ENCODE measurements at regions not wholly inside any gene's neighbourhood (a gene's known extent, or its start where the extent isn't known, plus 50 kb on each side); places are given as distances from the start of the nearest gene placed in this dataset.

GRCh38 chr4:129350834-129351721 is 255.1 kb downstream of the C4orf33 start:
- DNase-seq (ENCODE audit: low spot score), result no peak

GRCh38 chr4:129352480-129352879 is 256.5 kb downstream of the C4orf33 start:
- DNase-seq (ENCODE audit: low spot score), result no peak

DNA sequence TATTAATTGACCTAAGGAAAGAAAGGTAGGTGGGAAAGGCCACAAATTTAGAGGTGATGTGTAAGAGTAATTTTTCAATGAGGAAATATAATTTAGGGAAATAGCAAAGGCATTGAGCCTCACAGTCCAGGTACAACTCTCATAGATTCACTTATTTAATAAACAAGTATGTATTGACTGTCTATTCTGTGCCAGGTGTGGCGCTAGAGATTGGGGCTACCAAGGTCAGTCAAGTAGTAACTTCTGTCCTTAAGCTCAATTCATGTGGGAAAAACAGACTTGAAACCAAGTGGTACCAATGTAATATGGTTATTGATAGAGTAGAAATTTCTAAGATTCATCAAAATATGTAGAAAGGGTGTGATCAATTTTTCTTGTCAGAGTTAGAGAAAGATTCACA is 257.5 kb downstream of the C4orf33 start:
- no peak for DNase-seq (ENCODE audit: low spot score)

GRCh38 chr4:129355031-129355430 is 259.1 kb downstream of the C4orf33 start:
- no peak for DNase-seq (ENCODE audit: low spot score)

GRCh38 chr4:129355516-129355915 is 259.6 kb downstream of the C4orf33 start:
- DNase-seq (ENCODE audit: low spot score), result peak; percentile 37

- peak; percentile 77 for DNase-seq (ENCODE audit: low spot score)
These were observed 262.6 kb downstream of the C4orf33 start for GRCh38 chr4:129358571-129358970.

DNA sequence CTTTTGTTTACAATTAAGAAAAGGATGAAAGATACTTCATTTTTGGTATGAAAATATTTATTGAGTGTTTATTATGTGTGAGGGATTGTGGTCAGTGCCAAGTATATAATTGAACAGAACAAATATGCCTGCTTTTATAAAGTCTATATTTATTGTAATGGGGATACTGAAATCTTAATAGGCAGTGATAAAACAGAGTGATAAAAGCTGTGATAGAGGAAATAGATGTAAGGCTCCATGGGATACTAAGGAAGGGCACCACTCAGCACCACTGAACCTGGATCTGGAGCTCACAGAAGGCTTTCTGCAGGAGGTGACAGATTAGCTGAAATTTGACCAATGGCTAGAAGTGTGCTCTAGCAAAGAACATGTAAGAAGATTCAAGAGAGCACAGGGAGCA is 263.5 kb downstream of the C4orf33 start:
- no peak for DNase-seq (ENCODE audit: low spot score)

- DNase-seq (ENCODE audit: low spot score), result peak; percentile 68
These were observed 266.8 kb downstream of the C4orf33 start for GRCh38 chr4:129362691-129363274.

GRCh38 chr4:129364747-129365452 is 268.9 kb downstream of the C4orf33 start:
- DNase-seq (ENCODE audit: low spot score), result no peak

DNA sequence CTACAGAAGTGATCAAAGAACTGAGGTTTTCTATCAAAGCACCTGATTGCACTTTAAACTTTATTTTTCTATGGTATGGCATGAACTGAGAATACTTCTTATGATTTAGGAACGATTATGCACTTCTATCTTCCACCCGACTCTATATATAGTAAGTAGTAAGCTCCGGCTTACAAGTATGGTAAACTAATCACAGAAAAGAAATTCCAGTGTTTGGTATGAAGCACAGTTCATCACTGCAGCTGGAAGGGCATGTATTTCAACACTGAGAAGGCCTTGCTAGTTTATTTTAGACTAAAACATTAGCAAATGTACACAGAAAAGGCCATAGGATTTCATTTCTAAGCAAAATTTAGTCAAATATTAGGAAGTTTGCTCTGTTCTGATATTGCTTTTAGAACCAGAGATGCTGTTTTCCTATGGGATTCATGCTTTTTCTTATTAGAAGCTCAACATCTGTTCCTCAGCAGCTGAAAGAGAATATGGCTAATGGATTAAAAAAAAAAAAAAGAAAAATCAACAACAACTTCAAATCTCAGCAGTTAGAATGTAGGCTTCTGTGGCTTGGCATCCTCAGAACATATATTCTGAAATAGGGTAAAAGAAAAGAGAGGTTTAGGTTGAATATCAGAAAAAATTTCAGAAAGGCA is 273.5 kb downstream of the C4orf33 start:
- DNase-seq (ENCODE audit: low spot score), result no peak

- no peak for DNase-seq (ENCODE audit: low spot score)
These were observed 275.1 kb downstream of the C4orf33 start for GRCh38 chr4:129371065-129371464.

GRCh38 chr4:129371926-129372325 is 276.0 kb downstream of the C4orf33 start:
- no peak for DNase-seq (ENCODE audit: low spot score)

DNA sequence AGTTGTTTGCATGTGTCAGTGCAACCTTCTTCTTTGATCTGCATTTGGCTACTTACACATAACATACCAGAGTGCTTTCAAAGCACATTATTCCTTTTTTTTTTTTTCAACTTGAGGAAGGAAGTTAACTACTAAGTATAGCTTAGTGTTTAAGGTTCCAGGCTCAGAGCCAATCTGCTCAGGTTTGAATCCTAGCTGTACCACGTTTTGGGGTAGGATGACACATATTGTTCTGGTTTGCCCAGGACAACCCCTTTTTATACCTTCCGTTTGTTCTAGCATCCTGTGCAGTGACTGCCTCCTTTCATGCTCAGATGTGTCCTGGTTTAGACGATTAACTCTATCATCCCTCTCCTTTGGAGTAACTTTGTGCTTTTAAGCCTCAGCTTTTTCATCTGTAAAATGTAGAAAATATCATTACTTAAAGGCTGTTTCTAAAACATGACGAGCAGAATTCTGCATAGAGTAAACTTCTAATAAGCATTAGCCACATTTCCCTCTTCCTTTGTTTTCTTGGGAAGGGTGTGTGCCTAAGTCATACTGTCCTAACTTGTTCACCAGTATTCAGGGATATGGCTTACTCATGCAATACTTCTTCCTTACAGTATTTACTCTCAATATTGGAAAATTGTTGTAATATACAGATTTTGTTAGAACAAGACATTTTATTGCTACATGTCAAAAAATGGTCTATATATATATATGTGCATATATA is 281.3 kb downstream of the C4orf33 start:
- DNase-seq (ENCODE audit: low spot score), result no peak

DNA sequence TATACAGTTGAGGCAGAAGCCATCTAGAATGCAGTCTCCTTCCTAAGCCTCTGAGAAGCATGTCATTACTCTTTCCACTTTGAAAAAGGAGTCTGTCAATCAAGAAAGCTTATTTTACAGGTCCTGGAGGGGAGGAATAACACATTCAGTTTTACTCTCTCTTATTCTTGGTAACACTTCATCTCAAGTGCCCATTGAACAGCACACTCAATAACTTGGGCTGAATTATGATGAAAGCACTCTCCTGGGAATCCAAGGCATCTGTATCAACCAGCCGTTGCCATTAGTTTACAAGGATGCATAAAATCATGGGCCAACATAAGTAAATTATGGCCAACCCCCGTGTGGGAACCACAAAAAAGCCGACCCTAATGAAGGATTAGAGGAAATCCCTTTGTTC is 282.4 kb downstream of the C4orf33 start:
- DNase-seq (ENCODE audit: low spot score), result no peak

GRCh38 chr4:129379429-129379828 is 283.5 kb downstream of the C4orf33 start:
- no peak for DNase-seq (ENCODE audit: low spot score)

DNA sequence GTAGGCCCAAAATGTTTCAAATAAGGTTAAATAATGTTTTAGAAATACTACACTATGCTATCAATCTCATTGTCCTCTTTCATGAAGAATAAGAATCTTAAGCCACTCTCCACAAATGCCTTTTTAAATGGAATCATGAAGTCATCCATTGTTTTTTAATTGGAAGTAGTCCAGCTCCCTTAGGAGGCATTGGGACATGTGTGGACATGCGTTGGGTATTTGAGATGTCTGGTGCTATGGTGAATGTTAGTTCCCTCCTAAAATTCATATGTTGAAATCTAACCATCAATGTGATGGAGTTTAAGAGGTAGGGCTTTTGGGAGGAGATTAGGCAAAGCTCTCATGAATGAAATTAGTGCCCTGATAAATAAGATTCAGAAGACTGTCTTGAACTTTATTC is 289.0 kb downstream of the C4orf33 start:
- no peak for DNase-seq (ENCODE audit: low spot score)

DNA sequence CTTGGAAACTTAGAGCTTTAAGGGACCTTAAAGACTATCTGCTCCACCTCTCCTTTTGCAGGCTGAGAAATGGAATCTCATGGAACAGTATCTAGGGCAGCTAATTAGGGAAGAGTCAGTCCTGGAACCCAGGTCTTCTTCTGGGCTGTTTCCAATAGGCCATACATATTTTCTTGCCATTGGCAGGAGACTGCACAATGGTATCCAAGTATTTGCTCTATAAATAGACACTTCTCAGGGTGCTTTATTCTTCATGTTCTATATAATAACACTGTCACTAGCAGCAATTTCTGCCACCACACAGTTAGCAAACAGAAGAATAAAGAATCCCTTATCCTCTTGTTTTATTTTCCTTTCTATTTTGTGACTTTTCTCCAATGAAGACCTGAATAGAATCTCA is 291.7 kb downstream of the C4orf33 start:
- DNase-seq (ENCODE audit: low spot score), result no peak

DNA sequence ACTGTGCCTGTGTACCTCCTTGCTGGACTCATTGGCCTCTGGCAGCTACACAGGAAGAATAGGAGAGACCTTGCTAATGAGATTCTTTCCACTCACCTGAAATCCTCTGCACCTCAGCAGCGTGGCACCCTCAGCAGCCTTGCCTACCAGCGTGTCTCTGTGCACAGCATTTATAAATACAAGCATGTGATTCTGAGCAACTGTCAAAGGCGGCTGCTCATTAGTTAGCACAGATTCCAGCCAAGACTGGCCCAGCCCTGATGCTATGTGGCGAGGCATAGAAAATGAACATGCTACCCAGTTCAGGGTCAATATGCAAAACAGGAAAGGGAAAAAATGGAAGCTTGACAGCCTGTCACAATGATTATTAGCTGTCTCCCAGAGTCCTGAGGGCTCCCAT is 298.0 kb downstream of the C4orf33 start:
- DNase-seq (ENCODE audit: low spot score), result no peak

GRCh38 chr4:129394635-129395034 is 298.7 kb downstream of the C4orf33 start:
- no peak for DNase-seq (ENCODE audit: low spot score)

DNA sequence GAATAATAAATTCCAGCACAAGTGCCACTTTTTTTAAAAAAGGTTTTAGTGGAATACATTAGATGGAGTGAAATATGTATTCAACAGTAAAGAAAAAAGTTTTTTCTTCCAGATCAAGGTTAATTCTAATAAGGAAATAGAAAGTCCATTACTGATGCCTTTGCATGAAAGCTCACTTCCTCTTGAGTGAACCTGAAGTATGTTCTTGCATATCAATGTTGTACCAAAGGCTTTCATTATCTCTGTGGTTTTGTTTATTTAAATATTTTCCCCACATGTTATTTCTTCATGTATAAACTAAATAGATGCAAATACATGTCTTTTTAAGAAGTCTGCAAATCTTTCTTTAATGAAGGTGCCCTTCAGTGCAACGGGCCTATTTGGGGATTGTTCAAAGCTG is 307.9 kb downstream of the C4orf33 start:
- DNase-seq (ENCODE audit: low spot score), result no peak

GRCh38 chr4:129410115-129410514 is 314.2 kb downstream of the C4orf33 start:
- no peak for DNase-seq (ENCODE audit: low spot score)

DNA sequence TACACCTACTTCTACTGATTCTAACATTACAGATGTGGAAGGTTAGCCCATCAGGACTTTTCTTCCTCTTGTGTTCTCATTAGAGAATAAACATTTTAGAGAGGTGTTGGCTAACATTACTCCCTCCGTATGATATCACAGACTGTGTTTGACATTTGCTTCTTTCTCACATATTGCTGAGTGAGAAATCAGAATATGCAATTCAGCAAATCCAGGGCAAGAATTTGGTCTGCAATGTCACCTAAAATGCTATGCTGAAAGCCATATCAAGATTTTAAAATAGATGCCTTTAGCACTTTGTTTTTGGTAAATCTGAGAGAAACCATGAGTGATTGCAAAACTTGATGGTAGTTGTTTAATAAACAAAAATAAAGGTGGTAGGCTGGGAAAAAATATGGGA is 319.1 kb downstream of the C4orf33 start:
- no peak for DNase-seq (ENCODE audit: low spot score)
